Astrocyte of the spinal cord (primary cell): ENCODE measurements at regions not wholly inside any gene's neighbourhood (a gene's known extent, or its start where the extent isn't known, plus 50 kb on each side); places are given as distances from the start of the nearest gene placed in this dataset.

Experiments
- DNase-seq: peaks from one replicate; pipeline ENCODE4 v3.0.0; 2011; ENCODE audit warnings: low read depth, low spot score
- H3K4me3 ChIP-seq: 2 replicates; pipeline ENCODE4 v1.5.1; 2011; ENCODE audit warnings: low read depth, mild to moderate bottlenecking, low read length, moderate library complexity
- in situ Hi-C: cut with HindIII; loops from 2 replicates; pipeline ENCODE4 v1.10.0; 2017; ENCODE audit warnings: low sequenced_read_pairs
- TF ChIP-seq, protein P1 (sequence below): IDR thresholded peaks from 2 replicates; pipeline ENCODE4 v1.5.1; 2012; ENCODE audit warnings: low read depth, mild to moderate bottlenecking, low read length, inconsistent platforms

- in situ Hi-C loops, result no loop called here
- no peak for DNase-seq
Observed at GRCh38 chr6:22653980-22654610, 84.7 kb downstream of the HDGFL1 start.

GRCh38 chr6:22656706-22657351 is 87.5 kb downstream of the HDGFL1 start:
- no peak for DNase-seq
- TF ChIP-seq, protein P1, sequence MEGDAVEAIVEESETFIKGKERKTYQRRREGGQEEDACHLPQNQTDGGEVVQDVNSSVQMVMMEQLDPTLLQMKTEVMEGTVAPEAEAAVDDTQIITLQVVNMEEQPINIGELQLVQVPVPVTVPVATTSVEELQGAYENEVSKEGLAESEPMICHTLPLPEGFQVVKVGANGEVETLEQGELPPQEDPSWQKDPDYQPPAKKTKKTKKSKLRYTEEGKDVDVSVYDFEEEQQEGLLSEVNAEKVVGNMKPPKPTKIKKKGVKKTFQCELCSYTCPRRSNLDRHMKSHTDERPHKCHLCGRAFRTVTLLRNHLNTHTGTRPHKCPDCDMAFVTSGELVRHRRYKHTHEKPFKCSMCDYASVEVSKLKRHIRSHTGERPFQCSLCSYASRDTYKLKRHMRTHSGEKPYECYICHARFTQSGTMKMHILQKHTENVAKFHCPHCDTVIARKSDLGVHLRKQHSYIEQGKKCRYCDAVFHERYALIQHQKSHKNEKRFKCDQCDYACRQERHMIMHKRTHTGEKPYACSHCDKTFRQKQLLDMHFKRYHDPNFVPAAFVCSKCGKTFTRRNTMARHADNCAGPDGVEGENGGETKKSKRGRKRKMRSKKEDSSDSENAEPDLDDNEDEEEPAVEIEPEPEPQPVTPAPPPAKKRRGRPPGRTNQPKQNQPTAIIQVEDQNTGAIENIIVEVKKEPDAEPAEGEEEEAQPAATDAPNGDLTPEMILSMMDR, result no peak
- in situ Hi-C loops, result no loop called here
- no peak overlapping the region for H3K4me3 ChIP-seq

More at GRCh38 chr6:22653980-22654610, 84.7 kb downstream of the HDGFL1 start:
- TF ChIP-seq, protein P1, result no peak
- no peak overlapping the region for H3K4me3 ChIP-seq

GRCh38 chr6:22657352-22657980 is 88.1 kb downstream of the HDGFL1 start:
- no peak overlapping the region for H3K4me3 ChIP-seq
- TF ChIP-seq, protein P1, result no peak
- DNase-seq, result no peak
- in situ Hi-C loops, result no loop called here

DNA sequence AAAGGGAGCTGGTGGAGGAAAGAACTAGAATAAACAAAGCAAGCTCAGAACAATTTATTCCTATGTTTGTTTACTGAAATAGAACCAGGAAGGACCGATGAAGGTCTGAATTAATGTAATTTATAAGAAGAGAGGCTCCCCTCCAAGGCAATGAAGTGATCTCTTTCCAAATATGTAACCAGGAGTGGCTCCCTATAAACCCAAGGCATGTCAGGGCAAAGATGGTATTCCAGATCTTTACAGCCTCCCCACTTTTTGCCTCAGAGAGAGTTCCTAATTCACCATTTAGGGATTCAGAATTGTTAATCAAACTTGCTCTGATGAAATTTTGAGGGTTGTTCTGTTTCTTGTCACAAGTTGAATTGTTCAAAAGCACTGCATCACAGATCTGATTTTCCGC is 88.8 kb downstream of the HDGFL1 start:
- DNase-seq, result no peak
- TF ChIP-seq, protein P1, result no peak
- in situ Hi-C loops, result no loop called here
- H3K4me3 ChIP-seq, result no peak overlapping the region

GRCh38 chr6:22658934-22659333 is 89.6 kb downstream of the HDGFL1 start:
- TF ChIP-seq, protein P1, result no peak
- in situ Hi-C loops, result no loop called here
- H3K4me3 ChIP-seq, result no peak overlapping the region
- DNase-seq, result no peak

GRCh38 chr6:22664968-22665367 is 95.6 kb downstream of the HDGFL1 start:
- no peak for DNase-seq
- in situ Hi-C loops, result no loop called here
- no peak overlapping the region for H3K4me3 ChIP-seq
- TF ChIP-seq, protein P1, result no peak
